Fibroblast of skin of right biceps (primary cell): ENCODE measurements at regions not wholly inside any gene's neighbourhood (a gene's known extent, or its start where the extent isn't known, plus 50 kb on each side); places are given as distances from the start of the nearest gene placed in this dataset.
"Not testable (repeated sequence)": the region's sequence is repeated elsewhere in the genome, so short reads cannot be mapped to it uniquely, and the experiment has no call there.

ENCODE experiments used
- DNase-seq: peaks from one replicate; pipeline ENCODE4 v3.0.0-alpha.2; 2013

GRCh38 chr11:23778971-23779370 lies 717.9 kb upstream of the LUZP2 start:
- peak; percentile 71 for DNase-seq

GRCh38 chr11:23780231-23780630 lies 716.6 kb upstream of the LUZP2 start:
- peak; percentile 59 for DNase-seq

GRCh38 chr11:23781803-23782560 lies 714.9 kb upstream of the LUZP2 start:
- DNase-seq, result no peak

- DNase-seq, result not testable (repeated sequence)
These were observed 709.9 kb upstream of the LUZP2 start for GRCh38 chr11:23786974-23787373.

- DNase-seq, result no peak
These were observed 707.5 kb upstream of the LUZP2 start for GRCh38 chr11:23789200-23789853.

GRCh38 chr11:23789938-23790371 lies 706.9 kb upstream of the LUZP2 start:
- DNase-seq, result peak; percentile 77

- DNase-seq, result no peak
These were observed 699.0 kb upstream of the LUZP2 start for GRCh38 chr11:23797624-23798419.

- DNase-seq, result not testable (repeated sequence)
These were observed 662.5 kb upstream of the LUZP2 start for GRCh38 chr11:23834306-23834705.

- peak; percentile 48 for DNase-seq
These were observed 659.9 kb upstream of the LUZP2 start for GRCh38 chr11:23836981-23837380.

- DNase-seq, result no peak
These were observed 656.0 kb upstream of the LUZP2 start for GRCh38 chr11:23840872-23841271.

GRCh38 chr11:23846902-23847422 lies 649.9 kb upstream of the LUZP2 start:
- DNase-seq, result no peak

- DNase-seq, result no peak
These were observed 645.6 kb upstream of the LUZP2 start for GRCh38 chr11:23851216-23851615.

- peak; percentile 53 for DNase-seq
These were observed 640.2 kb upstream of the LUZP2 start for GRCh38 chr11:23856654-23857053.

GRCh38 chr11:23859087-23859486 lies 637.8 kb upstream of the LUZP2 start:
- no peak for DNase-seq

GRCh38 chr11:23861615-23862014 lies 635.2 kb upstream of the LUZP2 start:
- no peak for DNase-seq

GRCh38 chr11:23865341-23865975 lies 631.4 kb upstream of the LUZP2 start:
- DNase-seq, result peak; percentile 4

- peak; percentile 33 for DNase-seq
These were observed 630.2 kb upstream of the LUZP2 start for GRCh38 chr11:23866641-23867040.

GRCh38 chr11:23869671-23870070 lies 627.2 kb upstream of the LUZP2 start:
- DNase-seq, result no peak

- no peak for DNase-seq
These were observed 623.4 kb upstream of the LUZP2 start for GRCh38 chr11:23873406-23873805.

- peak; percentile 16 for DNase-seq
These were observed 621.5 kb upstream of the LUZP2 start for GRCh38 chr11:23875176-23875850.

GRCh38 chr11:23883426-23884048 lies 613.3 kb upstream of the LUZP2 start:
- DNase-seq, result not testable (repeated sequence)

GRCh38 chr11:23884341-23884740 lies 612.5 kb upstream of the LUZP2 start:
- DNase-seq, result no peak
